ENCODE measurements at regions not wholly inside any gene's neighbourhood (a gene's known extent, or its start where the extent isn't known, plus 50 kb on each side); places are given as distances from the start of the nearest gene placed in this dataset.

GRCh38 chr2:183291436-183291835, 167.2 kb downstream of the NUP35 start:
- DNase-seq = no peak

DNA sequence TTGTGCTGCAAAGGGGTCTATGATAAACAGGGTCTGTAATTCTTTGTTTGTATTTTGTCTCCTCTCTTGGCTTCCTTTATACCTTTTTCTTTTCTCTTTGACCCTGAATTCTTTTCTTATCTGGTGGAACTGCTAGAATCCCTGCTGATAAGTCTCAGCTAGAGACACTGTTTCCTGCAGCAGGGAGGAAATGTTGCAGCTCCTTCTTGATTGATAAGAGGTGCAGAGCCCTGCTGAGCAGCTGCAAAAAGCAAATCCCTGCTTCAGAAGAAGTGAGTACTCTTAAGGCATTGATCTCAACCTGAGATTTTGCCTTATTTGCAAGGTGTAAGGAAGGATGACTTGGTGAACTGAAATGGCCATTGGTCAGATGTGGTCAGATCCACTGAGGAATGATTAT, 167.8 kb downstream of the NUP35 start:
- no peak for DNase-seq

- DNase-seq = no peak
These were observed 215.1 kb downstream of the NUP35 start for GRCh38 chr2:183339311-183339710.

DNA sequence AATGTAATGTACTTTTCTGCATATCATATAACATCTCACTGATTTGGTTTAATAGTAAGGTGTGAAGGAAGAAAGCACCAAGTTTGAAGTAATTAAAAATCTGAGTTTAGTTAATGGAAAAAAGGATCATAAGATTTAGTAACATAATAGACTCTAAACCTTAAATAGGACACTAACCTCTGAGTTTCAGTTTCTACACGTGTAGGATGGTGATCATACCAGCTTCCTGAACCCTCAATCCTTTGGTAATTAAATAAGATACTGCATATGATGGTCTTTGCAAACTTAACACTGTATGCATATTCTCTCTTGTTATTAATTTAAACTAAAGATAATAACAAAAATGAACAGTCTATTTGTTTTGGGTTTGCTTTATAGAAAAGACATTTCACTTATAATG, 216.8 kb downstream of the NUP35 start:
- DNase-seq = no peak

GRCh38 chr2:183347969-183348368, 223.7 kb downstream of the NUP35 start:
- DNase-seq = no peak

DNA sequence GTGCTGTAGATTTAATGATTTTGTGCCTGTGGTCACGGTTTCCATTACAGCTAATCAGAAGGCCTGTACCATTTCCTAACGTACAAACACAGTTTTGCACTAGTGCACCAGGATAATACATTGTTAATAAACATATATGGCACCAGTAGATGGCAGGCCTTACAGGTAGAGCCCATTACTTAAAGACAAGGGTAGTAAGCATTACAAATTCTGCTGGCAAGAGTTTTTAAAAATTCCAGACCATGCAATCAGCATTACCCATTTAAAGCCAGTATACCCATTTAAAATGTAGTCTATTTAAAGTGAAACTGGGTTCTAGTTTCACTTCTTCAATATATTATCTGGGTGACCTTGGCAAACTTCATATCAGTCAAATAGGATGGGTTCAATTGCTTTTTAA, 224.2 kb downstream of the NUP35 start:
- DNase-seq = no peak

GRCh38 chr2:183349091-183349490, 224.8 kb downstream of the NUP35 start:
- DNase-seq = no peak

GRCh38 chr2:183359867-183360266, 235.6 kb downstream of the NUP35 start:
- DNase-seq = no peak

DNA sequence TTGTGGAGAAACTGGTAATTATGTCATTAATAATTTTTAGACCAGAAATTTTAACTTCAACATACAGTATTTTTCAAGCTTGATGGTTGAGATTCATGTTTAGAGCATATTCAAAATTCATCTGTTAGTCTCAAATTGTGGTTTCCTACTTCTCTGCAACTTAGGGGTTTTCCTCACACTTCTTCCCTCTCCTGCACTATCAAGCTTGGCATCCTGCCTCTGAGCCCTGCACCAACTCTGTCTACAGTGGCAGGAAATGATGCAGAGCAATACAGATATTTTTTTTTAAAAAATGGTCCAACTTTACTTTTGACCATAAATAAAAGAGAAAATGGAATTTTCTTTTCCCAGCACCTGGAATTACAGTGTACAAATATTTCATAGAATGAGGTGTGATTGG, 247.3 kb downstream of the NUP35 start:
- no peak for DNase-seq

DNA sequence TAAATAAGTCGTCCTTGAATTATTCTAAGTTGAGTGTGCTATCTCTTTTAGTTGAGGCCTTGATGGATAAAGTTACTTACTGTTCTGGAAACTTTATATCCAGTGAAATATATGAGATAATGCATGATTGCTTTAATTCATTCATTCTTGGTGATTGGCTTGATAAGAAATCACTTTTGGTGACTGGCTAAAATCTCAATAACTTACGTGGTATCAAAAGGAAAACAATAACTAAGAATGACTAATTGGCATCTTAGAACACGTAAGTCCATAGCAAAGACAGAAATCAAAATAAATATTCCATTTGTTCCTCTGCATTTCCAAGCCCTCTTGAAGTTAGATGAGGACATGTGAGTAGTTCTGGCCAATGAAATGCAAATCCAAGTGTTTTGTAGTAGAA, 251.6 kb downstream of the NUP35 start:
- no peak for DNase-seq

- DNase-seq = no peak
These were observed 259.6 kb downstream of the NUP35 start for GRCh38 chr2:183383854-183384253.

DNA sequence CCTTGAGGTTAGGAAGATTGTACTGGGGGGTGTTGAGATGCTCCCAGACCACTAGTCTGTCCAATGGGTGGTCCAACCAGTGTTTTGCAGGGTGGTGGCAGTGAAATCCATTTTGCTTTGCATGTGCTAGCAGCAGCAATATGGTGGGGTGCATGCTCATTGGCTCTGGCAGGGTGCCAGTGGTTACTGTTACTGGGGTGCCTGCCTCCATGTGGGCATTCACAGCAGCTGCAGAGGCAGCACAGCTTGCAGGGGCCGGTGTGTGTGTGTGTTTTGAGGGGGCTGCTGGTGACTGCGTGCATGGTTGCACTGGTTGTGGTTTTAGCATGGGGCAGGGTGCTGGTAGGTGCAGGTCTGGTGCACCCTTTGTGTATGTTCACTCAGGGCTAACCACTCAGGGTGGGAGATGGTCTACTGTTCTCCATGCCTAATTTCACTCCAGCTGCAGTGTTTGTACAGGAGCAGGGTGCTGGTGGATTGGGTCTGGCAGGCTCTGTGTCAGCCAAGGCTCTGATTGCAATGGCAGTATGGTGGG, 265.4 kb downstream of the NUP35 start:
- DNase-seq = no peak

- no peak for DNase-seq
These were observed 265.9 kb downstream of the NUP35 start for GRCh38 chr2:183390109-183390508.

GRCh38 chr2:183404392-183404791, 280.1 kb downstream of the NUP35 start:
- no peak for DNase-seq

DNA sequence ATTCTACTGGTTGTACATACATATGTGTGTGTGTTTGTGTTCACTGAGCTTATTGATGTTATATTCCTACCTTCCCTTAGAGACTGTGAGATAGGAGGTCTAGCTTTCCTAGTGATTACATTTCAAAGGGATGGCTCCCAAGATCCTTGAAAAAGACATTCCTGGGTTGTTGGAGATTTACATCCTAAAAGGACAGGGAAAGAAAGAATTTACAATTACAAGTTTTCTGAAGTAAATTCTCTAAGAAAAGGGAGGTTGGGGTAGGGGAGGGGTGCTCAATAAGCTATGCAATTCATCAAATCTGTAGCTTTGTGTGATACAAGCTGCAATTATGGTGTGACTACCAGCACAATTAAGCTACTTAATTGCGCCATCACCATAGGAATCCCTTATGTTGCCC, 284.3 kb downstream of the NUP35 start:
- DNase-seq = no peak

GRCh38 chr2:183409662-183410061, 285.4 kb downstream of the NUP35 start:
- no peak for DNase-seq

- DNase-seq = no peak
These were observed 292.5 kb downstream of the NUP35 start for GRCh38 chr2:183416753-183417152.

- no peak for DNase-seq
These were observed 302.6 kb downstream of the NUP35 start for GRCh38 chr2:183426825-183427224.

DNA sequence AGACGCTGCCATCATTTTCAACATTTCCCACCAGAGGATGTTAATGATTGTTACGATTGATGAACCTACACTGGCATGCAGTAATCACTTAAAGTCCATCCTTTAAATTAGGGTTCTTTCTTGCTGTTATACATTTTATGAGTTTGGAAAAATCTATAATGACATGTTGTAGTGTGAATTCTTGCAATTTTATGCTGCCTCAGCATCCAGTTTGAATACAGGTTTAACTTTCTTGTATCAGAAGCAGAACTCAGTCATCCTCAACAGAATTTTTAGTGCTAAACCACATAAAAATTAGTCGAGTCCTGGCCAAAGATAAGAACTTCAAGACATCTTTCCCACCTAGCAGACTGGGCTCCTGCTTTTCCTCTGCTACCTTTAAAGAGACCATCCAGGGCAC, 303.3 kb downstream of the NUP35 start:
- DNase-seq = no peak

- DNase-seq = no peak
These were observed 304.6 kb downstream of the NUP35 start for GRCh38 chr2:183428881-183429280.

DNA sequence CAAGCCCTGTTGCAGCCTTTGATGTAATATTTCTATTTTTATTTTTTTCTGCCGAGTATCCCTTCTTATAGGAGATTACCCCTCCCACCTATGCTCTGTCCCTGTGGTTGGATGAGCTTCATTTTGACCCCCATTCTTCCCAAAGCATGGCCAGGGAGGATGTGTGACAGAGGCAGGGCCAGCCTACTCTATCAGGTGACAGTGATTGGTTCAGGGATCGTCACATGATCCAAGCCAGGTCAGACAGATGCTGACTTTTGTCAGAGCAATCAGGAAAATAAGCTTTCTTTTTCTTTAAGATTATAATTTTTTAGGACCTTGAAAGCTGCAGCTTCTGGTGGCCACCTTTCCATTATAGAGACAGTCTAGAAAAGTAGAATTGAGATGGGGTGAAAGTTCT, 314.3 kb downstream of the NUP35 start:
- DNase-seq = no peak

GRCh38 chr2:183455056-183455455, 330.8 kb downstream of the NUP35 start:
- no peak for DNase-seq

DNA sequence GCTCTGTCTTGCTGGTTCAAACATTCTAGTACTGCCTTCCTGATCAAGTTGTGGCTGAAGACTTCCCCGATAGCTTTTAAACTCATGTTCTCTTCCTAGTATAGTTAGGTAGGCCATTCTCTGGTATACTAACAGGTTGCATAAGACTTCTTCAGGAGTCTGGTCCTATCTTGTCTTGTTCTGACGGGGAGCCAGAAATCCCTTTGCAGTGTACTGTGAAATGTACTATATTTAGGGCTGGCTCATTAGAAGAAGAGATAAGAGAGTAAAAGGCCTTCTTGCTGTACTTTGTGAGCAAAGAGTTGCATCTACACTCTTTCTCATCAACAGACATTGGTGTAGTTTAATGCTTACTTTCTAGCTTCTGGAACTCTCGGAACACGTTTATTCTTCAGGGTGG, 331.9 kb downstream of the NUP35 start:
- DNase-seq = no peak

- no peak for DNase-seq
These were observed 334.2 kb downstream of the NUP35 start for GRCh38 chr2:183458460-183458859.

- no peak for DNase-seq
These were observed 335.2 kb downstream of the NUP35 start for GRCh38 chr2:183459466-183459865.

DNA sequence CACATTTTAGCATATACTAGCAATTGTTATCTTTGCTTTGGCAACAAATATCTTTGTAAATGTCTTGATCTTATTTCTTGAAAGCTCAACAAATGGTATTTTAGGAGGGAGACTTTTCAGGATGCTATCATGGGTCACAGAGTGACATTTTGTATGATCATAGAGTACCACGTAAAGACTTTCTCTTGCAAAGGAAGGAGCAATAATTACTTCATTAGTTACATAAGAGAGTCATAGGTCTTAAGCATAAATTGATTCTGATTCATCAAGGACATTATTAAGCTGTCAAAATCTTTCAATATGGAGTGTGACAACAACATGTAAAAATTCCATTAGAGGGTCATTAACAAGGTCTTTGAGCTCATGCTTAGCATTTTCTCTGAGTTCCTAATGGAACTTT, 339.6 kb downstream of the NUP35 start:
- no peak for DNase-seq
